GM12864 (cell line): ENCODE measurements at regions not wholly inside any gene's neighbourhood (a gene's known extent, or its start where the extent isn't known, plus 50 kb on each side); places are given as distances from the start of the nearest gene placed in this dataset.

Experiments used
- DNase-seq: peaks from one replicate; pipeline ENCODE4 v3.0.0-alpha.2; 2011; ENCODE audit warnings: low read depth
- H3K4me3 ChIP-seq: 2 replicates; pipeline ENCODE4 v1.5.1; 2011; ENCODE audit warnings: mild to moderate bottlenecking, low read depth, low read length, control low read depth
- TF ChIP-seq, protein P1 (sequence below): IDR thresholded peaks from 2 replicates; pipeline ENCODE4 v1.5.1; 2011; ENCODE audit warnings: low read depth, mild to moderate bottlenecking, moderate library complexity, low read length, control low read depth, inconsistent platforms; ENCODE audit errors: missing control alignments

DNA sequence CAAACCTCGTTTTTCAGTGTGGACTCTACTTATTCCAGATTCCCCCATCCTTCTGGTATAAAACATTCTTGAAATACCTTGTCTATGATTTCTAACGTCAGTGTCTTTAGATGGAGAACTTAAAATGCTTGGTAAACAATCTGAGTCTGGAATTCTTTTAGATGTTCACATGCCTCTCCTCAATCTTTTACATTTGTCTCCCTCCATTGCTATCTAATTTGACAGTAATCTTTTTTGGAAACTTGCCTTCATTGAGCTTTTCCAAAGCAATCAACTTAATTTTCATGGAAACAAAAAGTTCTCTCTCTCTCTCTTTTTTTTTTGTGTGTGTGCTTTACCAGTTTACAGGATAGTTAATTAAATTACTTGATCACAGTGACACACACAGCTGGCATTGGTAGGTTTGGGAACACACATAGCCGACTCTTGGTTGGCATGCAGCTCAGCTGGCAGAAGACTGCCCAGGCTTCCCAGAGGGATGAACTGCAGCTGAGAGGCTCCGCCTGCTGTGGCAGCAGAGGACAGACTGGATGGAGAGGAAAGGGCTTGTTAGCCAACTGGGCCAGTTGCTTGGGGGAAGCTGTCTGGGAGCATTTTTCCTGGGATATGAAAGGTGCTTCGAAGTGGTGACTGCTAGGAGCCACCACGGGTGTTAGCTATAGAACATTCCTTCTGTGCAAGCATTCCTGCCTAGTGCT is 271.3 kb downstream of the ZSWIM6 start:
- no peak overlapping the region for H3K4me3 ChIP-seq
- TF ChIP-seq, protein P1, sequence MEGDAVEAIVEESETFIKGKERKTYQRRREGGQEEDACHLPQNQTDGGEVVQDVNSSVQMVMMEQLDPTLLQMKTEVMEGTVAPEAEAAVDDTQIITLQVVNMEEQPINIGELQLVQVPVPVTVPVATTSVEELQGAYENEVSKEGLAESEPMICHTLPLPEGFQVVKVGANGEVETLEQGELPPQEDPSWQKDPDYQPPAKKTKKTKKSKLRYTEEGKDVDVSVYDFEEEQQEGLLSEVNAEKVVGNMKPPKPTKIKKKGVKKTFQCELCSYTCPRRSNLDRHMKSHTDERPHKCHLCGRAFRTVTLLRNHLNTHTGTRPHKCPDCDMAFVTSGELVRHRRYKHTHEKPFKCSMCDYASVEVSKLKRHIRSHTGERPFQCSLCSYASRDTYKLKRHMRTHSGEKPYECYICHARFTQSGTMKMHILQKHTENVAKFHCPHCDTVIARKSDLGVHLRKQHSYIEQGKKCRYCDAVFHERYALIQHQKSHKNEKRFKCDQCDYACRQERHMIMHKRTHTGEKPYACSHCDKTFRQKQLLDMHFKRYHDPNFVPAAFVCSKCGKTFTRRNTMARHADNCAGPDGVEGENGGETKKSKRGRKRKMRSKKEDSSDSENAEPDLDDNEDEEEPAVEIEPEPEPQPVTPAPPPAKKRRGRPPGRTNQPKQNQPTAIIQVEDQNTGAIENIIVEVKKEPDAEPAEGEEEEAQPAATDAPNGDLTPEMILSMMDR = no peak
- DNase-seq = no peak

DNA sequence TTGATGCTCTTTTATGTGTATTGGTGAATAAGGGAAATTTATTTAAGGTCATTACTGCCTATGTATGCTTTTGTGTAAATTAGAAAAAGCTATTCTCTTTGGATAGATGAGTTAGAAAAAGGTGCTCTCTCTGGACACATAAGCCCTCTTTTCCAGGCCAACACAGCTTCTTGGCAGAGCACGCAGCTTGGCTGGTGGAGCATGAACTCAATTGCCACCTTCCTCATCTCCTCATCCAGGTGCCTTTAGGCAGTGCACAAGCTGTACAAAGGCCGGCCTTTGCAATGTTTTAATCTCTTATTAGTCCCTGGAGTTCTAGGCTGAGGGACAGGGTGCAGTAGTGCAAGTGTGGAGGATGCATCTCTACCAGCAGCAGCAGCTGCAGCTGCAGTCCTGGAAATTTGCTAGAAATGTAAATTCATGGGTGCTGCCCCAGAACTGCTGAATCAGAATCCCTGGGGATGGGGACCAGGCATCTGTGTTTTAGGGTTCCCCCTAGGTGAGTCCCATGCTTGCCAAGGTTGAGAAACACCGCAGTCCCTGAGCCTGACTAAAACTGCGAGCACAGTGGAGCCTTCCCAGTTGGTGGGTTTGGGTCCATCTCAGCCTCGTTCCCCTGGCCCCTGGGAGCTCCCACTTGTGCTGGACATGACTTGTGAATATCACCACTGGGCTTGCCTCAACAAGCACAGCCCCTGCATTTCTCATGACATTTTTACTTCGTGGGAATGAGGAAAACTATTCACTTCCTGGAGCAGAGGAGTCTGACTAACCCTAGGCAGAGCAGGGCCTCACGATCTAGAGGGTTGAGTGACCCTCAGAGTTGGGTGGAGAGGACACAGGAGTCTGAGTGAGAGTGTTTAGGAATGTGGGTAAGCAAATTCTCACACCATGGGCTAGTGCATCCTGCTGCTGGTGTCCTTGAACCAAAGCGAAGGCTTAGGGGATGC is 272.3 kb downstream of the ZSWIM6 start:
- DNase-seq = no peak
- H3K4me3 ChIP-seq = no peak overlapping the region
- TF ChIP-seq, protein P1 = no peak

DNA sequence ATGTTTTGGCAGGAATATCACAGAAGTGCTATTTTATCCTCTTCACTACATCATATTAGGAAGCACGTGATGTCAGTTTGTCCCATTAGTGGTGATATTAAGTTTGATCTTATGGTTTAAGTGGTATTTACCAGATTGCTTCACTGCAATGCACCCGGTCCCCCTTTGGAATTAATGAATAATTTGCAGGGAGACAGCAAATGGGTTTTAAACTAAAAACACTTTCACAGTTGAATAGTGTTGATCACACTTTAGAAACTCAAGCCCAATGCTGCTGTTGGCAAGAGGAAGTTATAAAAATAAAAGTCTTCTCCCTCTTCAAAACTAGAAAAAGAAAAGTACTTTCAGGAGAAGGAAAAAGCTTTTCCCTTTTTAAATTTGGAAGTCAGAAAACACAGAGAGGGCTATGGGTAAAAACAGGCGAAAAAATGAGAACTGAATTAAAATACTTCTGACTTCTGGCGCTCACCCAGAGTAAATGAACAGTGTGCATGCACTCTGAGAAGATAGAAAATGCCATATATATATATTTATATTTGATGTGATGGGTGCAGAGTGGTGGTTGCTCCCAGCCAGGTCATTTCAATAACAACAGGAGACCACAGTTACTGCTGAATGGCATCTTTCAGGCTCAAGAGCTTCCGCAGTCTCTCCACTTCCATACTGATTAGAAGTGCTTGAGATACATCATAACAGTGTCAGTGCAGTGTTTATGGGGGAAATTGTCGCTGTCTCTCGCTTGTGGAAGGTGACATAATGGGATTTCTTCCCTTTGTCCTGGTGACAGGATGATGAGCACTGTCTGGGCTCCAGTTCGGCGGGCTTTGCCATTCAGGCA is 278.0 kb downstream of the ZSWIM6 start:
- DNase-seq = no peak
- H3K4me3 ChIP-seq = no peak overlapping the region
- TF ChIP-seq, protein P1 = no peak

DNA sequence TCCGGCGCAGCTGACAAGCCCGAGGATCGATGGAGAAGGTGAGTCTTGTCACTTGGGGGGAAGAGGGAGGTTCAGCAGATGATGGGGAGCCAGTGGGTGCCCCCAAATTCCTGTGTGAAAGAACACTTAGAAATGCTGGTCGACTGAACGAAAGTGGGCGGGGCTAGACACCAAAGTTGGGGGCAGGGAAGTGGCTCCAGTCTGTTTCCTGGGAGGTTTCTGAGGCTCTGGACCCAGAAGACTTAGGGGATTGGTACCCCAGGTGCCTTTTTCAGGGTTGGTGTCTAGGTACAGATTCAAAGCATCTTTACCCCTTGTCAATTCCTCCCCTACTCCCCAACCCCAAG is 278.6 kb downstream of the ZSWIM6 start:
- no peak for DNase-seq
- H3K4me3 ChIP-seq = no peak overlapping the region
- TF ChIP-seq, protein P1 = no peak

DNA sequence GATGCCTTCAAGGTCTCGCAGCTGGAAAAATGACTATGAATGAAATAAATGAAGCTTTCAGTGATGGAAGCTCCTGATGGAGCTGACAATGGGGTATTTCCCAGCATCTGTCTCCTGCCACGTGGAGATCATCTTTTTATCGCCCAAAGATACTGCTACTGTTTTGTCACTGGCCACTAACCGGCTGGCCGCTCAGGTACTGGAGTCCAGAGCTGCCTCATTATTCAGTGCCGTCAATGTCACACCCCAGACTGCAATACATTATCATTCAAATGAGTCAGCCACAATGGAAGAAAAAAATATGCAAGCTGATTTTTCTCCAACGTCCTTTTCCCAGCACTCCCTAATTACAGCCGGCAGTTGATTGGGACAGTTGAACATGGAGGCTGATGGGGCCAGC is 280.4 kb downstream of the ZSWIM6 start:
- no peak for DNase-seq
- TF ChIP-seq, protein P1 = no peak
- H3K4me3 ChIP-seq = no peak overlapping the region

DNA sequence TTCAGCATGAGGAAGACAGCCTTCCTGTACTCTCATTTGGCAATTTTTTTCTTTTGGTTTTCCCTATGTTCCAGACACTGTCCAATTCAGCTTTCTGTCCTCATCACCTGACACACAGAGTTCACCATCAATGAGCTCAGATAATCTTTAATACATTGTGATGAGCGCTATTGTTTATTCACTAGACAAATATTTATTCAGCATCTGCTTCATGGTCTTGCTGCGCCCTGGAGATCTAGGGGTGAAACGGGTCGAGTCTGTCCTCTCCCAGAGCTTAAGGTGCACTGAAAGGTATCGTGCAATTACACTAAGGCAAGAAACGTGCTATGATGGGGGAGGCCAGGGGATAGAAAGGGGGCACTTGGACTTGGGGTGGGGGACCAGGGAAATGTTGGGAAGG is 281.6 kb downstream of the ZSWIM6 start:
- DNase-seq = no peak
- TF ChIP-seq, protein P1 = no peak
- no peak overlapping the region for H3K4me3 ChIP-seq
